NAMALWA (cell line): ENCODE measurements at regions not wholly inside any gene's neighbourhood (a gene's known extent, or its start where the extent isn't known, plus 50 kb on each side); places are given as distances from the start of the nearest gene placed in this dataset.
"Not testable (repeated sequence)": the region's sequence is repeated elsewhere in the genome, so short reads cannot be mapped to it uniquely, and the experiment has no call there.

Experiments
- DNase-seq: peaks from one replicate; pipeline ENCODE4 v3.0.0-alpha.2; 2015; ENCODE audit warnings: low spot score

GRCh38 chr2:134023854-134024253, 230.0 kb upstream of the MGAT5 start:
- DNase-seq: no peak

- DNase-seq: no peak
Measured at GRCh38 chr2:134027980-134028379, 225.9 kb upstream of the MGAT5 start.

GRCh38 chr2:134029418-134029817, 224.5 kb upstream of the MGAT5 start:
- no peak for DNase-seq

- no peak for DNase-seq
Measured at GRCh38 chr2:134031539-134031938, 222.3 kb upstream of the MGAT5 start.

GRCh38 chr2:134035605-134036370, 218.1 kb upstream of the MGAT5 start:
- DNase-seq: no peak

GRCh38 chr2:134039912-134040581, 213.8 kb upstream of the MGAT5 start:
- DNase-seq: peak; percentile 5

GRCh38 chr2:134040626-134041172, 213.2 kb upstream of the MGAT5 start:
- not testable (repeated sequence) for DNase-seq

GRCh38 chr2:134041877-134042276, 212.0 kb upstream of the MGAT5 start:
- no peak for DNase-seq

- DNase-seq: not testable (repeated sequence)
Measured at GRCh38 chr2:134043028-134043427, 210.8 kb upstream of the MGAT5 start.

- no peak for DNase-seq
Measured at GRCh38 chr2:134052173-134052572, 201.7 kb upstream of the MGAT5 start.

GRCh38 chr2:134056173-134056572, 197.7 kb upstream of the MGAT5 start:
- no peak for DNase-seq

- not testable (repeated sequence) for DNase-seq
Measured at GRCh38 chr2:134061066-134061465, 192.8 kb upstream of the MGAT5 start.

- not testable (repeated sequence) for DNase-seq
Measured at GRCh38 chr2:134062235-134062634, 191.6 kb upstream of the MGAT5 start.

- DNase-seq: not testable (repeated sequence)
Measured at GRCh38 chr2:134063916-134064315, 190.0 kb upstream of the MGAT5 start.

- DNase-seq: no peak
Measured at GRCh38 chr2:134070281-134070741, 183.6 kb upstream of the MGAT5 start.

- no peak for DNase-seq
Measured at GRCh38 chr2:134072341-134072740, 181.5 kb upstream of the MGAT5 start.

- DNase-seq: no peak
Measured at GRCh38 chr2:134073023-134073422, 180.8 kb upstream of the MGAT5 start.

GRCh38 chr2:134074619-134075018, 179.3 kb upstream of the MGAT5 start:
- DNase-seq: no peak

GRCh38 chr2:134075204-134075603, 178.7 kb upstream of the MGAT5 start:
- DNase-seq: no peak

GRCh38 chr2:134078354-134078753, 175.5 kb upstream of the MGAT5 start:
- no peak for DNase-seq

GRCh38 chr2:134079373-134079772, 174.5 kb upstream of the MGAT5 start:
- no peak for DNase-seq

- DNase-seq: no peak
Measured at GRCh38 chr2:134080386-134081089, 173.3 kb upstream of the MGAT5 start.
